ENCODE measurements at regions not wholly inside any gene's neighbourhood (a gene's known extent, or its start where the extent isn't known, plus 50 kb on each side); places are given as distances from the start of the nearest gene placed in this dataset.

DNA sequence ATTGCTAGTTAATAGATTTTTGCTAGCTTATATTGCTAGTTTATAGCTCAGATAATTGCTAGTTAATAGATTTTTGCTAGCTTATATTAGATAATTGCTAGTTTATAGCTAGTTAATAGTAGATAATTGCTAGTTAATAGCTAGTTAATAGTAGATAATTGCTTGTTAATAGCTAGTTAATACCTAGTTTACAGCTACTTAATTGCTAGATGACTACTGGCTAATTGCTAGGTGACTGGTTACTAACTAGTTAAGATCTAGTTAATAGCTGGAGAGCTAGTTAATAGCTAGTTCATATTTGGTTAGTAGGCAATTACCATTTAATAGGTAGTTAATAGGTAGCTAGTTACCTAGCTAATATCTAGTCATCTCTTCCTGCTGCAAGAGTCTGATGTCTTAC lies 633.8 kb upstream of the CT83 start:
- DNase-seq (ENCODE audit: low read depth, low spot score), result no peak
- no peak overlapping the region for H3K27ac Mint-ChIP-seq (ENCODE audit: unreplicated experiment)
- H3K27me3 Mint-ChIP-seq (ENCODE audit: low read depth), result no peaks in the 10 kb centered on the region
- peaks cover 2% of the 10 kb centered on the region for H3K36me3 Mint-ChIP-seq (ENCODE audit: low read depth)
- H3K4me1 Mint-ChIP-seq, result no peaks in the 10 kb centered on the region
- TF ChIP-seq, protein P1, sequence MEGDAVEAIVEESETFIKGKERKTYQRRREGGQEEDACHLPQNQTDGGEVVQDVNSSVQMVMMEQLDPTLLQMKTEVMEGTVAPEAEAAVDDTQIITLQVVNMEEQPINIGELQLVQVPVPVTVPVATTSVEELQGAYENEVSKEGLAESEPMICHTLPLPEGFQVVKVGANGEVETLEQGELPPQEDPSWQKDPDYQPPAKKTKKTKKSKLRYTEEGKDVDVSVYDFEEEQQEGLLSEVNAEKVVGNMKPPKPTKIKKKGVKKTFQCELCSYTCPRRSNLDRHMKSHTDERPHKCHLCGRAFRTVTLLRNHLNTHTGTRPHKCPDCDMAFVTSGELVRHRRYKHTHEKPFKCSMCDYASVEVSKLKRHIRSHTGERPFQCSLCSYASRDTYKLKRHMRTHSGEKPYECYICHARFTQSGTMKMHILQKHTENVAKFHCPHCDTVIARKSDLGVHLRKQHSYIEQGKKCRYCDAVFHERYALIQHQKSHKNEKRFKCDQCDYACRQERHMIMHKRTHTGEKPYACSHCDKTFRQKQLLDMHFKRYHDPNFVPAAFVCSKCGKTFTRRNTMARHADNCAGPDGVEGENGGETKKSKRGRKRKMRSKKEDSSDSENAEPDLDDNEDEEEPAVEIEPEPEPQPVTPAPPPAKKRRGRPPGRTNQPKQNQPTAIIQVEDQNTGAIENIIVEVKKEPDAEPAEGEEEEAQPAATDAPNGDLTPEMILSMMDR (conservative IDR thresholded peaks at IDR 0.05), result no peak
- H3K9me3 Mint-ChIP-seq, result peaks cover 6% of the 10 kb centered on the region
- H3K4me3 Mint-ChIP-seq, result no peak overlapping the region

DNA sequence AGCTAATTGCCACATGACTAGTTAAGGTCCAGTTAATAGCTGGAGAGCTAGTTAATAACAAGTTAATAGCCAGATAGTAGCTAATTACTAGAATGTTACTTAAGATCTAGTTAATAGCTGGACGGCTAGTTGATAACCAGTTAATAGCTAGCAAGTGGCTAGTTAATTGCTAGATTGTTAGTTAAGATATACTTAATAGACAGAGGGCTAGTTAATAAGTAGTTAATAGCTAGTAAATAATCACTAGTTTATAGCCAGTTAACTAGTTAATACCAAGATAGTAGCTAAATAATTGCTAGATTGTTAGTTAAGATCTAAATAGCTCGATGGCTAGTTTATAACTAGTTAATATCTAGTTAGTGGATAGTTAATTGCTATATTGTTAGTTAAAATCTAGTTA lies 632.6 kb upstream of the CT83 start:
- no peak for DNase-seq (ENCODE audit: low read depth, low spot score)

DNA sequence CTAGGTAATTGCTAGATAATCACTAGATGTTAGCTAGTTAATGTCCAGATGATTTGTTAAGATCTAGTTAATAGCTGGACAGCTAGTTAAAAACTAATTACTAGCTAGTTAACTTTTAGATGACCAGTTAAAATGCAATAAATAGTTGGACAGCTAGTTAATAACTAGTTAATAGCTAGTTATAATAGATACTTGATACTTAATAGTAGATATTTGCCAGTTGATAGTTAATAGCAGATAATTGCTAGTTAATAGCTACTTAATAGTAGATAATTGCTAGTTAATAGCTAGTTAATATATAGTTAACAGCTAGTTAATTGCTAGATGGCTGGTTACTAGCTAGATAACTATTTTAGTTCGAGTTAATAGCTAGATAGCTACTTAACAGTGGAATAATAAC lies 631.4 kb upstream of the CT83 start:
- TF ChIP-seq, protein P1 (conservative IDR thresholded peaks at IDR 0.05), result no peak
- no peaks in the 10 kb centered on the region for H3K4me1 Mint-ChIP-seq
- H3K27ac Mint-ChIP-seq (ENCODE audit: unreplicated experiment), result no peak overlapping the region
- H3K9me3 Mint-ChIP-seq, result peaks cover 8% of the 10 kb centered on the region
- peaks cover 2% of the 10 kb centered on the region for H3K36me3 Mint-ChIP-seq (ENCODE audit: low read depth)
- no peaks in the 10 kb centered on the region for H3K27me3 Mint-ChIP-seq (ENCODE audit: low read depth)
- no peak for DNase-seq (ENCODE audit: low read depth, low spot score)
- no peak overlapping the region for H3K4me3 Mint-ChIP-seq

More for the DNA sequence above, 632.6 kb upstream of the CT83 start:
- Mint-ChIP-seq H3K36me3 (ENCODE audit: low read depth) (peaks cover 2% of the 10 kb centered on the region), H3K9me3 (peaks cover 8% of the 10 kb centered on the region), H3K27ac (ENCODE audit: unreplicated experiment) (no peak overlapping the region), H3K4me1 (no peaks in the 10 kb centered on the region), H3K4me3 (no peak overlapping the region), H3K27me3 (ENCODE audit: low read depth) (no peaks in the 10 kb centered on the region)
- TF ChIP-seq, protein P1 (conservative IDR thresholded peaks at IDR 0.05), result no peak

DNA sequence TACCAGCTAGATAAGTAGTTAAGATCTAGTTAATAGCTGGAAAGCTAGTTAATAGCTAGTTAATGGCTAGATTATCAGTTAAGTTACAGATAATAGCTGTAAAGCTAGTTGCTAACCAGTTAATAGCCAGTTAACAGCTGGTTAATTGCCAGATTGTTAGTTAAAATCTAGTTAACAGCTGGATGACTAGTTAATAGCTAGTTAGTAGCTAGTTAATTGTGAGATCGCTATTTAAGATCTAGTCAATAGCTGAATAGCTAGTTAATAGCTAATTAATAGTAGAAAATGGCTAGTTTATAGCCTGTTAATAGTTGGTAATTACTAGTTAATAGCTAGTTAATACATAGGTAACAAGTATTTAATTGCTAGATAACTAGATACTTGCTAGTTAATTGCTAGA lies 630.5 kb upstream of the CT83 start:
- Mint-ChIP-seq H3K4me3 (no peak overlapping the region), H3K4me1 (no peaks in the 10 kb centered on the region), H3K27ac (ENCODE audit: unreplicated experiment) (no peak overlapping the region), H3K9me3 (peaks cover 8% of the 10 kb centered on the region), H3K36me3 (ENCODE audit: low read depth) (peaks cover 2% of the 10 kb centered on the region), H3K27me3 (ENCODE audit: low read depth) (no peaks in the 10 kb centered on the region)
- DNase-seq (ENCODE audit: low read depth, low spot score), result no peak
- TF ChIP-seq, protein P1 (conservative IDR thresholded peaks at IDR 0.05), result no peak

DNA sequence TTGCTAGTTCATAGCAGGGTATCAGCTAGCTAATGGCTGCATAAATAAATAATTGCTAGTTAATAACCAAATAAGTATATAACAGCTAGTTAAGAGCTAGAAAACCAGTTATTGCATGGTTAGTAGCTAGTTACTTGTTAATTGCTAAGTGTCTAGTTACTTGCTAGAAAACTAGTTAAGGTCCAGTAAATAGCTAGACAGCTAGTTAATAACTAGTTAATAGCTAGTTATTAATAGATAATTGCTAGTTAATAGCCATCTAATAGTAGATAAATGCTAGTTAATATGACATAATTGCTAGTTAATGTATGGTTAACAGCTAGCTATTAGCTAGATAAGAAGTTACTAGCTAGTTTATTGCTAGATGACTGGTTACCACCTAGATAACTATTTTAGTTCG lies 629.9 kb upstream of the CT83 start:
- no peaks in the 10 kb centered on the region for H3K27me3 Mint-ChIP-seq (ENCODE audit: low read depth)
- H3K9me3 Mint-ChIP-seq, result peaks cover 8% of the 10 kb centered on the region
- TF ChIP-seq, protein P1 (conservative IDR thresholded peaks at IDR 0.05), result no peak
- no peak overlapping the region for H3K4me3 Mint-ChIP-seq
- no peak for DNase-seq (ENCODE audit: low read depth, low spot score)
- H3K36me3 Mint-ChIP-seq (ENCODE audit: low read depth), result peaks cover 2% of the 10 kb centered on the region
- no peak overlapping the region for H3K27ac Mint-ChIP-seq (ENCODE audit: unreplicated experiment)
- no peaks in the 10 kb centered on the region for H3K4me1 Mint-ChIP-seq

DNA sequence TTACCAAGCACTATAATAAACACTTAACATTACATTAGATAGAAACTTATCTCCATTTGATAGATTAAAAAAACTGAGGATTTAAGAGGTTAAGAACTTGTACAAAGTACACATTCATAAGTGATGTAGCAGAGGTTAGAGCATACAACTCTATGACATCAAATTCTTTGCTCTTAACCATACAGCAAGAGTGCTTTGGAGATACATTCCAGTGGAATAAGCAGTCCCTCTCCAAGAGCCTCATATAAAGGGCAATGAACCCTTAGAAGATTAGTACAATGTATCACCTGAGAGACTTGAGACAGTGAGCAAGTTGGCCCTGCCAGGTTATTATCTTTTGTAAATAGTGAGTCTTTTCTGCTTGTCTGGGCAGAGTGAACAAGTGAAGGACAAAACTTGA lies 600.4 kb upstream of the CT83 start:
- Mint-ChIP-seq H3K4me1 (no peaks in the 10 kb centered on the region), H3K27ac (ENCODE audit: unreplicated experiment) (no peak overlapping the region), H3K4me3 (no peak overlapping the region)

More for the DNA sequence above, 600.4 kb upstream of the CT83 start:
- Mint-ChIP-seq H3K27me3 (ENCODE audit: low read depth) (no peaks in the 10 kb centered on the region), H3K9me3 (peaks cover 5% of the 10 kb centered on the region), H3K36me3 (ENCODE audit: low read depth) (no peaks in the 10 kb centered on the region)
- no peak for DNase-seq (ENCODE audit: low read depth, low spot score)
- TF ChIP-seq, protein P1 (conservative IDR thresholded peaks at IDR 0.05), result no peak

Measured in neural crest cell (in vitro differentiated cells).